Ishikawa (cell line): ENCODE measurements at regions not wholly inside any gene's neighbourhood (a gene's known extent, or its start where the extent isn't known, plus 50 kb on each side); places are given as distances from the start of the nearest gene placed in this dataset.

Source experiments
- CEBPB ChIP-seq: IDR thresholded peaks from 2 replicates; pipeline ENCODE4 v1.6.1; 2012
- CREB1 ChIP-seq: IDR thresholded peaks from 2 replicates; pipeline ENCODE4 v1.6.1; 2012; ENCODE audit warnings: low read depth
- EGR1 ChIP-seq: IDR thresholded peaks from 2 replicates; pipeline ENCODE4 v1.6.1; 2012
- EP300 ChIP-seq: IDR thresholded peaks from 2 replicates; pipeline ENCODE4 v1.6.1; 2012; ENCODE audit warnings: borderline replicate concordance
- FOXM1 ChIP-seq: IDR thresholded peaks from 2 replicates; pipeline ENCODE4 v1.6.1; 2012; ENCODE audit warnings: low read depth, borderline replicate concordance
- MAX ChIP-seq: IDR thresholded peaks from 2 replicates; pipeline ENCODE4 v1.6.1; 2012
- NFIC ChIP-seq: IDR thresholded peaks from 2 replicates; pipeline ENCODE4 v1.6.1; 2012
- RAD21 ChIP-seq: IDR thresholded peaks from 2 replicates; pipeline ENCODE4 v1.6.1; 2012; ENCODE audit warnings: low read depth
- REST ChIP-seq: IDR thresholded peaks from 2 replicates; pipeline ENCODE4 v1.6.1; 2012; ENCODE audit warnings: low read depth, mild to moderate bottlenecking
- TAF1 ChIP-seq: IDR thresholded peaks from 2 replicates; pipeline ENCODE4 v1.6.1; 2012; ENCODE audit warnings: low read depth, mild to moderate bottlenecking
- TCF12 ChIP-seq: IDR thresholded peaks from 2 replicates; pipeline ENCODE4 v1.6.1; 2012; ENCODE audit warnings: low read depth
- TEAD4 ChIP-seq: IDR thresholded peaks from 2 replicates; pipeline ENCODE4 v1.6.1; 2012
- YY1 ChIP-seq: IDR thresholded peaks from 2 replicates; pipeline ENCODE4 v1.6.1; 2012; ENCODE audit warnings: low read depth
- ZBTB7A ChIP-seq: IDR thresholded peaks from 2 replicates; pipeline ENCODE4 v1.6.1; 2012; ENCODE audit warnings: low read depth
- TF ChIP-seq, protein P1 (sequence below): IDR thresholded peaks from 2 replicates; pipeline ENCODE4 v1.6.1; 2012

- TF ChIP-seq CEBPB (no peak), MAX (no peak), YY1 (no peak), RAD21 (no peak), TEAD4 (no peak), NFIC (no peak), CREB1 (no peak), FOXM1 (no peak), EP300 (no peak), REST (no peak), ZBTB7A (no peak), EGR1 (no peak), TAF1 (no peak)
- TF ChIP-seq, protein P1, sequence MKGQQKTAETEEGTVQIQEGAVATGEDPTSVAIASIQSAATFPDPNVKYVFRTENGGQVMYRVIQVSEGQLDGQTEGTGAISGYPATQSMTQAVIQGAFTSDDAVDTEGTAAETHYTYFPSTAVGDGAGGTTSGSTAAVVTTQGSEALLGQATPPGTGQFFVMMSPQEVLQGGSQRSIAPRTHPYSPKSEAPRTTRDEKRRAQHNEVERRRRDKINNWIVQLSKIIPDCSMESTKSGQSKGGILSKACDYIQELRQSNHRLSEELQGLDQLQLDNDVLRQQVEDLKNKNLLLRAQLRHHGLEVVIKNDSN: no peak
Measured at GRCh38 chr21:14826630-14827029, 238.2 kb downstream of the NRIP1 start.

GRCh38 chr21:14825514-14825974 lies 239.3 kb downstream of the NRIP1 start:
- no peak for TF ChIP-seq MAX
- TF ChIP-seq TAF1: no peak
- no peak for TF ChIP-seq REST

DNA sequence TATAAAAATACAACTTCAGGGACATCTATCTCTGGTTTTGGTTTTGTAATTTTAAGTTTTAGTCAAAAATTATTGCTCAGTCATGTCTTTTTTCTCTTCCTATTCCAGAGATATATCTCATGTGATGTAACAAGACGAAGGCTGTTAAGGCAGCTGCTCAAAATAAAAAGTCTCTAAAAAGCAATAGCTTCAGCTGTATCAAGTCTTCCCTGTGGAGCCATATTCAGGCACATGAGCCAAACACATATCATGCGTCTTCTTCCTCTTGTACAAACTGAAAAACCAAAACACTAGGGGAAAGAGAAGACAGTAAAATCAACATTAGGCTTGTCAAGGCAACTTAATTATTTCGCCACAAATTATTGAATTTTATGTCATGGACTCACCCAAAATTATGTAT lies 240.7 kb downstream of the NRIP1 start:
- TF ChIP-seq CREB1: no peak
- TF ChIP-seq FOXM1: no peak
- no peak for TF ChIP-seq RAD21
- no peak for TF ChIP-seq CEBPB
- TF ChIP-seq EP300: no peak
- TF ChIP-seq REST: no peak

GRCh38 chr21:14817311-14817710 lies 247.5 kb downstream of the NRIP1 start:
- no peak for TF ChIP-seq YY1
- no peak for TF ChIP-seq FOXM1
- no peak for TF ChIP-seq EP300
- TF ChIP-seq CEBPB: no peak
- peak; percentile 42; the same call in 1 of the 2 replicates for TF ChIP-seq NFIC

DNA sequence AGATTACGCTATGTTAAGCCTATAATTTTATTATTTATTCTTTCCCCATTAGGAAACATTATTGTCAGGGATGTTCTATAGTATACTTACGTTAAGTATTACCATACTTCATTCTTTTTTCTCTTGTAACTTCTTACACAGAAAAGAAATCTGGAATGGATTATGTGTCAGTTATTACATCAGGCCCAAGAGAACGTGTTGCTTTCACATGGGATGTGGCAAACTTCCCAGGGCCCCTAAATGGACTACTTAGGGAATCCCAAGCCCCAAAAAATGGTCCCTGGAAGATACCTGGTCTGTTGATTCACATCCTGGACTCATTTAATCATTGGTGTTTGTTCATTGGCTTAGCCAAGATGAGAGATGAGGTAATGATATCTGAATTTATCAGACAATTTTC lies 249.8 kb downstream of the NRIP1 start:
- no peak for TF ChIP-seq MAX
- TF ChIP-seq RAD21: no peak
- no peak for TF ChIP-seq TEAD4
- no peak for TF ChIP-seq TAF1
- TF ChIP-seq CREB1: no peak

DNA sequence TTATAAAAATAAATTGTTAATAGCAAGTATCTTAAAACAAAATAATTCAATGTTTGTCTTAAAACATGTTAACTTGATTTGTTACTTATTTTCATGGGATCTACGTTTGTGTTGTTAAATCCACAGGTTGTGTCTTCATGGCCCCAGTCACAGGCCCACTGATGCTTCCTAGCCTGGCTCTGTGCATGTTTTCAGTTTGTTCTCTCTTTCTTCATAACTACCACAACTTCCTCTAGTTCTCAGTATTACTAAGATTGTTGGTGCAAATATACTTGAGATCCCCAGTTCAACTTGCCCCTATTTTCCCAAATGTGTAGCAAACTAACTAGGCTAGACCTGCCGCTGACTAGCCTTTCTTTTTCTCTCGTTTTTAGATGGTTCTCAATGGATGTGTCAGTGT lies 250.5 kb downstream of the NRIP1 start:
- TF ChIP-seq YY1 (no peak), ZBTB7A (no peak), TCF12 (no peak), TEAD4 (no peak), CREB1 (no peak), REST (no peak), EGR1 (no peak), FOXM1 (no peak), MAX (no peak), RAD21 (no peak), EP300 (no peak), TAF1 (no peak), CEBPB (no peak), NFIC (no peak)
- TF ChIP-seq, protein P1: no peak
